Activated CD4-positive, alpha-beta T cell treated with anti-CD3 and anti-CD28 coated beads for 24 hours (primary cell): ENCODE measurements at regions not wholly inside any gene's neighbourhood (a gene's known extent, or its start where the extent isn't known, plus 50 kb on each side); places are given as distances from the start of the nearest gene placed in this dataset.
"Not testable (repeated sequence)": the region's sequence is repeated elsewhere in the genome, so short reads cannot be mapped to it uniquely, and the experiment has no call there.

Experiments
- DNase-seq, 2 donors: peaks; one replicate each; pipeline ENCODE4 v3.0.0-alpha.2; 2020; ENCODE audit warnings: low read depth in 2 of 2

GRCh38 chr18:45342166-45342565 is 273.1 kb upstream of the SLC14A2 start:
- no peak for DNase-seq

GRCh38 chr18:45342653-45343052 is 272.6 kb upstream of the SLC14A2 start:
- DNase-seq: no peak

- DNase-seq: no peak
Observed at GRCh38 chr18:45343365-45343764, 271.9 kb upstream of the SLC14A2 start.

- DNase-seq: not testable (repeated sequence)
Observed at GRCh38 chr18:45344680-45345079, 270.6 kb upstream of the SLC14A2 start.

GRCh38 chr18:45349019-45349418 is 266.3 kb upstream of the SLC14A2 start:
- DNase-seq: no peak

GRCh38 chr18:45349467-45349866 is 265.8 kb upstream of the SLC14A2 start:
- no peak for DNase-seq

GRCh38 chr18:45350404-45351156 is 264.7 kb upstream of the SLC14A2 start:
- DNase-seq: no peak

- no peak for DNase-seq
Observed at GRCh38 chr18:45352874-45353273, 262.4 kb upstream of the SLC14A2 start.

- no peak for DNase-seq
Observed at GRCh38 chr18:45353530-45353929, 261.7 kb upstream of the SLC14A2 start.

GRCh38 chr18:45355944-45356520 is 259.2 kb upstream of the SLC14A2 start:
- no peak for DNase-seq

GRCh38 chr18:45357686-45358470 is 257.4 kb upstream of the SLC14A2 start:
- no peak for DNase-seq

GRCh38 chr18:45359275-45360009 is 255.8 kb upstream of the SLC14A2 start:
- no peak for DNase-seq

GRCh38 chr18:45361125-45361851 is 254.0 kb upstream of the SLC14A2 start:
- no peak for DNase-seq

- DNase-seq: no peak
Observed at GRCh38 chr18:45363196-45363595, 252.1 kb upstream of the SLC14A2 start.

GRCh38 chr18:45365835-45366234 is 249.4 kb upstream of the SLC14A2 start:
- no peak for DNase-seq

- no peak for DNase-seq
Observed at GRCh38 chr18:45370255-45371010, 244.8 kb upstream of the SLC14A2 start.

GRCh38 chr18:45373286-45373880 is 241.9 kb upstream of the SLC14A2 start:
- no peak for DNase-seq

GRCh38 chr18:45374236-45374635 is 241.0 kb upstream of the SLC14A2 start:
- no peak for DNase-seq

- no peak for DNase-seq
Observed at GRCh38 chr18:45374878-45375630, 240.2 kb upstream of the SLC14A2 start.

GRCh38 chr18:45376193-45376592 is 239.1 kb upstream of the SLC14A2 start:
- no peak for DNase-seq
